ENCODE measurements at regions not wholly inside any gene's neighbourhood (a gene's known extent, or its start where the extent isn't known, plus 50 kb on each side); places are given as distances from the start of the nearest gene placed in this dataset.

GRCh38 chr15:87131067-87131466 is 1051.4 kb downstream of the AGBL1 start:
- no peak for DNase-seq

GRCh38 chr15:87129916-87130315 is 1050.2 kb downstream of the AGBL1 start:
- no peak for DNase-seq

- DNase-seq, result no peak
Measured at GRCh38 chr15:87123676-87124382, 1044.2 kb downstream of the AGBL1 start.

- no peak for DNase-seq
Measured at GRCh38 chr15:87121336-87121735, 1041.7 kb downstream of the AGBL1 start.

GRCh38 chr15:87120555-87120954 is 1040.9 kb downstream of the AGBL1 start:
- no peak for DNase-seq

- DNase-seq, result no peak
Measured at GRCh38 chr15:87118846-87119245, 1039.2 kb downstream of the AGBL1 start.

GRCh38 chr15:87118435-87118834 is 1038.8 kb downstream of the AGBL1 start:
- DNase-seq, result no peak

- no peak for DNase-seq
Measured at GRCh38 chr15:87115795-87116194, 1036.1 kb downstream of the AGBL1 start.

- DNase-seq, result no peak
Measured at GRCh38 chr15:87099916-87100315, 1020.2 kb downstream of the AGBL1 start.

- no peak for DNase-seq
Measured at GRCh38 chr15:87089551-87089950, 1009.9 kb downstream of the AGBL1 start.

GRCh38 chr15:87083201-87083600 is 1003.5 kb downstream of the AGBL1 start:
- DNase-seq, result no peak

GRCh38 chr15:87082581-87082980 is 1002.9 kb downstream of the AGBL1 start:
- no peak for DNase-seq

- DNase-seq, result no peak
Measured at GRCh38 chr15:87080547-87080946, 1000.9 kb downstream of the AGBL1 start.
